NOMO-1 treated with dmso at 0.1 percent for 144 hours (cell line): ENCODE measurements at regions not wholly inside any gene's neighbourhood (a gene's known extent, or its start where the extent isn't known, plus 50 kb on each side); places are given as distances from the start of the nearest gene placed in this dataset.

ENCODE experiments used
- DNase-seq: peaks from one replicate; lab custom pipeline; 2025; ENCODE audit not compliant: unreplicated experiment; lab: John Stamatoyannopoulos, UW

DNA sequence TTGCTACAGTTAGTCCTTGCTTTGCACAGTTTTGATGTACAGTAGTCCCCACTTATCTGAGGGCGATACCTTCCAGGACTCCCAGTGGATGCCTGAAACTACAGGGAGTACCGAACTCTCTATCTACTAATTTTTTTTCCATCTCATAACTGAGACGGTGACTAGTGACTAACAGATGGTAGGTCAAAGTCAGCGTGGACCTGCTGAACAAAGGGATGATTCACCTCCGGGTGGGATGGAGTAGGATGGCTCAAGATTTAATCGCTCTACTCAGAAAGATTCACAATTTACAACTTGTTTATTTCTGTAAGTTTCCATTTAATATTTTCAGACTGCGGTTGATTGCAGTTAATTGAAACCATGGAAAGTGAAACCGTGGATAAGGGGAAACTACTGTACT, 655.8 kb downstream of the ZNF674 start:
- no peak for DNase-seq

DNA sequence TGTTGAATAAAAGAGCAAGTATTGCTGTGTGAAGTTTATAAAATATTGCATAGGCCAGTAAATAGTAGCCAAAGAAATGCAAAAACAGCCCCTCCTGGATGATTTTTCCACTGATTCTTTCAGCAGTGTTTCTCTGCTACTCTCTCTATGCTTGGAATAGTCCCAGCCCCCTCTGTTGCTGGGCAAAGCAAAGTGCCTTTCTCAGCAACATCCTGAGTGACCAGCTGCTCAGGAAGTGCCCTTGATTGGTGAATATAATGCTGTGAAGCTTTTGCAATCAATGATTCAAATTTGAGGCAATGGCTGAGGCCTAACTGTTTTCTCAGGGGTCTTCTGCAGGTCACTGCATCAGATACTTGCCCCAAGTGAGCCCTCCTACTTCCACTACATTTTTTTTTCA, 656.7 kb downstream of the ZNF674 start:
- no peak for DNase-seq

DNA sequence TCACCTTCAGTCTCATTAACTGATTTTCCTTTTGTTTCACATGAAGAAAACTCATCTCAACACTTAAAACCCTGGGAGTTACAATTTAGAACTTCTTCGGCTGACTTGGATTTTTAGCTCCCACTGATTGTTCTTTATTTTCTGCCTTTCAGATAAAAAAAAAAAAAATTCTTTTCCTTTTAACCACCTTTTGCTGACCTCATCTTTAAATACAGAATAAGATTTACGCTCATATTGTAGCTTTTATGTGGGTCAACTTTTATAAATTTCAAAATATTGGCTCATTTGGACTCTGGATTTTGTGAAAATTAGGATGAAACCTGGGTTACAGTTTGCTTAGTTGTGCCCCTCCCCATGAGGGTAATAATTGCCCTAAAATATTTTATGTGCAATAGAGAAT, 659.3 kb downstream of the ZNF674 start:
- no peak for DNase-seq

DNA sequence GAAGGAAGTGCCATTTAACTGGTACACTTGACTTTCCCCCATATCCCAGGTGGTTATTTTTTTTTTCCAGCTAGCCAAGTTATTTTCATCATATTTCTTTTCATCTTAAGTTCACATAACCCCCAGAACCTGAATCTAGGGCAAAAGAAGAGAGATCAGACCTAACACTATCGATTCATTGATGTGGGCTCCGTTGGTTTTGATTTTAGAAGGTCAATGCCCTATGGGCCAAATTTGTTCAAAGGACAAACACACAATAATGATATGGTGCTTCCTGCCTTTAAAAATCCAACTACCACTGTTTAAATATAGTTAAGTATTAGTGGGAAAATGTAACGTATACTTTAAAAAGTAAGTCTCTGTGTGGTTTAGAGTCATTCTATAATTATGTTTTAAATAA, 665.7 kb downstream of the ZNF674 start:
- no peak for DNase-seq

DNA sequence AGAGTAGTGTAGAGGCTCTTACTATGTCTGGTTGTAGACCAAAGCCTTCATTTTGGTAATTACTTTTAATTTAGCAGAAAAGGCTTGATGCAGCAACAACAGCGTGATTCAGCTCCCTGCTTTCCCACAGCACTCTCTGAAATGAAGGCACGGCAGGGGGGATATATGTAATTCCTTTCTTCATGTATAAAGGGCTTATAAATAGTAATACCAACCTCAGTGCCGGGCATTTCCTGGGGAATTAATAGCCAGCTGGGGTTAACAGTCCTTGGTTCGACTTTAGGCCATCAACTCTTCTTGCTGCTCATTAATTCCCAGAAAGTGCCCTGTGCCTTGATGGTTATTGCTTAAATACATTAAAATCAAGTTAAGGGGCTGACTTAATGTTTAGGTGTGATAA, 669.0 kb downstream of the ZNF674 start:
- DNase-seq: no peak

DNA sequence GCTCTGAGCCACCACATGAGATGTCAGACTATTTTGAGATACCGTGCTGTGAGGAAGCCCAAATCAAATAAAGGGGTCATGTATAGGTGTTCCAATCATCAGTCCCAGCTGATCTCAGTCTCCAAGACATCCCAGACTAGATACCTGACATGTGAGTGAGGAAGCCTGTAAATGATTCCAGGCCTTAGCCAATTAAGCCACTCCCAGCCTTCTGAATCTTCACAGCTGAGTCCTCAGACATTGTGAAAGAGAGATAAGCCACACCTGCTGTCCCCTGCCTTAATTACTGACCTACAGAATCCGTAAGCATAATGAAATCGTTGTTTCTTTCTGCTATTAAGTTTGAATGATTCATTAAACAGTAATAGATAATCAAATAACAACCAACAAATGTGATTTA, 671.4 kb downstream of the ZNF674 start:
- DNase-seq: no peak

DNA sequence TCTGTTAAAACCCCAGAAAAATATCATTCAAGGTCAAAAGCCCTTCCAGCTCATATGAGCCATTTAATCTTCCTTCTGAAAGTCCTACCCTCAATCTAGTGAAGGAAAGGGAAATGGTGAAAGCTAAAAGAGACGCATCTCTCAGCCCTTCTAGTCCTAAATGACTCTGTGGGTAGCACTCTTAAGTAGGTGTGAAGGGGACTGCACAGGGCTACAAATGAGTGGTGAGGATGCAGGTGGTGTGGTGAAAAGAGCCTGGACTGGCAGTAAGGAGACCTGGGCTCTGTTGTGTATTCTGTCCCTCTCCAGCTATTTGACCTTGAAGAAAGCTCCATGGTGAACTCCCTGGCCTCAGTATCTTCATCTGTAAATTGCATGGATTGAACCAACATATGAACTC, 671.8 kb upstream of the DIPK2B start:
- DNase-seq: no peak

DNA sequence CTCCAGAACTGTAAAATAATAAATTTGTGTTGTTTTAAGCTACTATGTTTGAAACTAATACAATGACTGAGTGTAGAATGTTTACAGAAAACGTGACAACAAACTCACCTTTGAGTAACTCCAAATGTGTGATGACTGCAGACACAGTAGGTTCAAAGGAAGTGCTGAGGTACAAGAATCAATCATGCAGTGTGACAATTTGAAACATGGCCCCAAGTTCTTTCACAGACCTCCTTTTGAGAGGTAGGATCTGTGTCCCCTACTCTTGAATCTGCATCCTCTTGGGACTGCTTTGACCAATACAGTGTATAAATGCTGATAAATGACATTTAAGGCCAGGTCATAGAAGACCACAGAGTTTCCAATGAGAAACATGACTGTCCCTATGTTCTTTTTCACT, 667.7 kb upstream of the DIPK2B start:
- no peak for DNase-seq

DNA sequence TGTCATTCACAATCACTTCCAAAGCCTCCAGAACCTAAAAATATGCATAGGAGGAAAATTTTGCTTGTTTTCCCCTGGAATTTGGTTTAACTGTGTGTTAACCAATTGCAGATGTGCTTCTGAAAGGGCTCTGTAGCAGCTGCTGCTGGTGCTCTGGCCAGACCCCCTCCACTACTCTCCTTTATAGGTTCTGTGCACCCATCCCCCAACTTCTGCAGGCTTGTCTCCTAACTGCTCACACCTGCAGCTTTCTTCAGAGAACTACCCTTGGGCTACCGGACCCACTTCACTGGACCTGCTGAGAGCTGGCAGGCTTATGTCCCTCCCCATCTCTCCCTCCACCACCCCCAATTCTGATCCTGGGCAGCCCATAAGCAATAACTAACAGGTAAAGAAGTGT, 662.1 kb upstream of the DIPK2B start:
- no peak for DNase-seq

DNA sequence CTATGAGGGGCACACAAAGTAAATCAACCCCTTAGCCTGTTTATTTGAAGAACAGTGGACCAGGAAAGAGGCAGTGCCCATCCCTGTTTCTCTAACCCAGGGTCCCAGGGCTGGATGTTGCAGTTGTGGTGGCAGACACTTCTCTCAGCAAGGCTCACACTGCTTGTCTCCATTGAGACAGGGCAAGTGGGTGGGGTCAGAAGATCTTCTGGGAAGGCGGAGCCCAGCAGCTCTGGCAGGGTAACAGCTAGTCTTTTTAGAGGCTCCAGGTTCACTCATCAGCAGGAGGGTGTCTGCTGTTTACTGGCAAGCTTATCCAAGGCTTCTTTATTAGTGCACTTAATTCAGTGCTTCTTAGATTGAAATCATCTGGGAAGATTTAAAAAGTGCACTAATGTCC, 659.8 kb upstream of the DIPK2B start:
- DNase-seq: no peak

DNA sequence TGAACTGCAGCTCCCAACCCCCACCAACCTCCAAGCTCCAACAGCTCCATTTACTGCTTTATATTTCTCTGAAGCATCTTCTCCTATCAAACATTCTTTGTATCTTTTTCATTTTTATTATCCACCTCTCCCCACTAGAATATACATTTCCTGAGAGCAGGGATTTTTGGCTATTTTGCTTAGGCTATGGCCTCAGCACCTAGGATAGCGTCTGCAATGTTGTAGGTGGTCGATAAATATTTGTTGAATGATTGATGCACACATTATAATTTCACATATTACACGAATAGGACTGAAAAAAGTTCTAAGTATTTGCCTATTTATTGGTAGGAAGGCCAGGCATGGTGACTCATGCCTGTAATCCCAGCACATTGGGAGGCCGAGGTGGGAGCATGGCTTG, 658.7 kb upstream of the DIPK2B start:
- DNase-seq: no peak

DNA sequence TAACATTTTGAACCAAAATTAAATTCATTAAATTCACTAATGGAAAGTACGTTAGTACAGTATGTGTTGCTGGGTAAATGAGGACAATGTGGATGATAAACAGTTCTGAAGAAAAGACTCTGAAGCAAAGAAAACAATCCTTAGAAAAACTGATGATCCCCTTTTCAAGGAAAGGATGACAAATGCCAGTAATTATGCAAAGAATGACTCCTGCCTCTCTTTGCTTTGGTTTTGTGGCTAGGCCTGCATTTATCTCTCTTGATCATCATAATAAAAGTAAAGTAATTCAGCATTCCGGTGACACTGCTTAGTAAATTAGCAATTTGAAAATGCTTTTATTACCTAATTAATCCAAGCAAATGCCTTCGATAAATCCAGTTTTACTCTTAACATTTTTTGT, 652.2 kb upstream of the DIPK2B start:
- DNase-seq: no peak

DNA sequence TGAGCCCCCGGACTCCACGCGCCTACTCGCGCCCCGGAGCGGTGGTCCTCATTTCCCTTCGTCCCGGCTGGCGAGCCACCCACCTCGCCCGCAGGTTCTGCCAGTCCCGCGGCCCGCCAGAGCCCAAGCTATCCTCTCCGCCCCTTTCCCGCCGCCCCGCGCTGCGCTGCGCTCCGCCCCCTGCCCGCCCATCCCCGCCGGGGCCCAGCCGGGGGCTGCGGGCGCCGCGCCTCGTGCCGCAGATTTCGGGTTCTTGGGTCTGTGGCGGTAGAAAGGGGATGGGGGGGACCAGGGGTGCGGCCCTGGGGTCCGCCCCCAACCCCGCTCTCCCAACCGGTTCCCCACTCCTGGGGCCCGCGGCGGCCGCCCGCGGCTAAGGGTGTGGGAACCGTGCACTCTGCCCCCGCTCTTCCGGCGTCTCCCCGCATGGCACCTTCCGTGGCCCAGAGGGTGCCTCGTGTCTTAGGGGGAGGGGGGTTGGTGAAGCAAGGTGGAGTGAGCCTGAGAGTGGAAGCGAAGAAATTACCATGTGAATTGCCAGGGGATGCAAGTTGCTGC, 650.8 kb upstream of the DIPK2B start:
- DNase-seq: no peak

DNA sequence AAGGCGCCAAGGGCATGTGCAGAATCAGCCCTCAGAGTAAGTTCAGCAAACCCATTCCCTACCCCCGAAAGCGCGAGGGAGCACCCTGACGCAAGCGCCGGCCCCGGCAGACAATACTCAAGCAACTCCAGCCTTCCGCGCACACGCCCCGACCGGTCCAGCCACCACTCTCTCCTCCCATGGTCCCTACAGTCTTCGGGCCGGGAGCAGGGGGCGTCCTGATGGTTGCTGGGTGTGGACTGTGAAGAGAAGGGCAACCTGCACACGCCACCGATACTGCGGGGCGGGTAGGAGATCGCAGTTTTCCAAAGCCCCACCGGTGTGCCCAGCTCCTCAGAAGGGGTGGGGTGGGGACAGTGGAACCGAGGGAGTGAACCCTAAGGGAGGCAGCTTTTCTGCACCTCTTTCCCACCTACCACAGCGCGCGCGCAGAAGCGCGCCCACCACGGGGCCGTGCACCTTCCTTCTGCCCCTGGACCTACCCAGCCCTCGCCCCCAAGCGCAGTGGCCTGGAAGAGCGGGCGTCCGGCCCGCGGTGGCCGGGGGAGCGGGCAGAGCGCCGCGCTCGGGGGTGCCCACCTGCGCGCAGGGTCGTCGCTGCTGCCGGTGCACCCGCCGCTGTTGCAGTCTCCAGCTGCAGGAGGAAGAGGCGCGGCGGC, 650.2 kb upstream of the DIPK2B start:
- DNase-seq: no peak

DNA sequence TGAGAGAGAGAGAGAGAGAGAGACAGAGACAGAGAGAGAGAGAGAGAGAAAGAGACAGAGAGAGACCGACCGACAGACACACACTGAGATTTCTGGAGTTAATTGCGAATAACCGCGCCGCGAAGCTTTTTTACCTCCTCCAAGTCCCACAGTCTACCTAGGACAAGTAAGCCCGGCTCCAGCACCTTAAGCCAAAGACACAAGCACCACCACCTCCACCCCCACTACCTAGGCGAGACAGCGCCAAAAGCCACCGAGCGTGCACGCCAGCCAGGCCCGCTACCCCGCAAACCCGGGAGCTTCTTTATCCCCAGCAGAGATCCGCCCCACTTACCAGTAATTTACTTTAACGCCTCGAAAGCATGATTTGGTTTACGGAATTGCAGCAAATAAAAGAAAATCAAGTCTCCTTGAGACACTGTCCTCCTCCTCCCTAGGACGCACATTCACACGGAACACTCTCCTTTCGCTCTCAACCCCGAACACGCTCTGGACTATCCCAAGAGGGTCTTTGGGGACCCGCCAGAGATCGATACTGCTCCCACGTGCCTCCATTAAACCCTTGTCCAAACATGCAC, 649.6 kb upstream of the DIPK2B start:
- DNase-seq: no peak

DNA sequence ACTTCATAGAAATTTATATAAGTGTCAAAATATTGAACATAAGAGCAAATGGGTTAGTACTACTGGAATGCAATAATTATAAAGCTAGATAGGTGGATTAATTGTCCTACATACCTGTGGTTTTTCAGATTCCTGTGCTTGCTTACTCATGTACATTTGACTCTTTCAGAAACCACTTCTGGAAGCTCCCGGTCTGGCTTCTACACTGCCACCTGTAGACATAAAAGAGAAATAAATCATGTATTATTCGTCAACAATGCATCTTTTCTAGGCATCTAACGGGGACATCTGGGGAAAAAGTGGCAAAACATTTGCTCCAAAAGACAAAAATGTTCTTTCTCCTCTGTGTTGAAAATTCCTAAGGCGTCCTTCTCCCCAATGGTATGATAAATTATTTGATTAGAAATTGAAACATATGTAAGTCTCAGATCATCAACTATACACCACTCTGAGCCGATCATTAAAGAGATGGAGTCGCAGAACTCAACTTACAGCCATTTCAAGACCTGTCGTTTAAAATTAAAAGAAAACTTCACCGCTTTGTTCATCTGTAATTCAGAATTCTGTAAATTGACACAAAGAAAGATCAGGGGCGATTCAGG, 648.7 kb upstream of the DIPK2B start:
- DNase-seq: no peak

DNA sequence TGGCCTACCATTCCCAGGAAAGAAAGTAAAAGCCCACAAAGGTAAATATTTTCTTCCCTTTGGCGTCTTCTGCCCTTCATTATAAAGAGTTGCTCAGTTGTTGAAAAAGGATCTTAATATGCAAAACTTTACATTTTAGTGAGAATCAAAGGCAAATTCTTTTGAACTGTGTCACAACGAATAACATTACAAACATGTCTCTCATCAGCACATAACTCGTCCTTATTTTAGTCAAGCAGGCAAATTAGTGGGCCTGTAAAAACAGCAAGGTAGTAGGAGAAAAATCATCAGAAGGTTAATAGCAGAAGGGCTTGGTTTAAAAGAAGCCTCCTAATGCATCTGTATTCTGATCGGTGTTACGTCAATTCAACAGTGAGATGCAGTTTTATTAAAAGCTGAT, 647.3 kb upstream of the DIPK2B start:
- DNase-seq: no peak

DNA sequence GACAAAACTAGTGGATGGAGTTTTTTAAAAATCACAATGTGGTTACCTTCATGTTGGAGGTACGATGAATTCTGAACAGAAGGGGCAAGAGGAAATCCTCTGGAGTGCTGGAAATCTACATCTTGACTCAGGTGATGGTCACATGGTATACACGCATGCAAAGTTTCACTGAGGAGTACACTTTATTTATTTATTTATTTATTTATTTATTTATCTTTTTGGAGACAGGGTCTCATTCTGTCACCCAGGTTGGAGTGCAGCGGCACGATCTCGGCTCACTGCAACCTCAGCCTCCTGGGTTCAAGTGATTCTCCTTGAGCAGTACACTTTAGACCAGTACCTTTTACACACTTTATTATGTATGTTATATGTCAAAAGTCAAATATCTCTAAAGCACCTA, 645.7 kb upstream of the DIPK2B start:
- DNase-seq: no peak

DNA sequence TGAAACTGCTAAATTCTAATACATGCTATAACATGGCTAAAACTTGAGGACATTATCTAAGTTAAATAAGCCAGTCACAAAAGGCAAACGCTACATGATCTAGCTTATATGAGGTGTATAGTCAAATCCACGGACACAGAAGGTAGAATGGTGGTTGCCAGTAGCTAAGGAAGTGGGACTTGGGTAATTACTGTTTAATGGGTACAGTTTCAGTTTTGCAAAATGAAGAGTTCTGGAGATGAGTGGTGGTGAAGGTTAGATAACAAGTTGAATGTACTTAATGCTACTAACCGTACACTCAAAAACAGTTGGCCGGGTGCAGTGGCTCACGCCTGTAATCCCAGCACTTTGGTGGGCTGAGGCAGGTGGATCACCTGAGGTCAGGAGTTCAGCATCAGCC, 644.5 kb upstream of the DIPK2B start:
- no peak for DNase-seq

DNA sequence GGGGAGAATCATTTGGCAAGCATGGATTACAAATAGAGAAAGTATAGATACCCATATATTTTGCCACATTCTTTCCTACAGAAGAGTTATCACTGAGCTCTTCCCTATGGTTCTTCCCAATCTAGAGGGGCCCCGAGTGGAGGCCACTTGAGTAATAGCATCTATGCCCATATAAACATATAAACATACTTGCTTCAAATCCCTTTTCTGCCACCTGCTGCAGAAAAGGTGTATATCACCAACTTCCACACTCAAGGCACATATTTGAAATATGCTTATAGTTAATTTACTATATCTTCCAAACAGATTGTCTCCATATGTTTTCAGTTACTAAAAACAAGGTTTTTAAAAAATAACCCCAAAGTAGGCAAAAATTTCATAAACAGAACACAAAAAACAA, 642.8 kb upstream of the DIPK2B start:
- DNase-seq: no peak

DNA sequence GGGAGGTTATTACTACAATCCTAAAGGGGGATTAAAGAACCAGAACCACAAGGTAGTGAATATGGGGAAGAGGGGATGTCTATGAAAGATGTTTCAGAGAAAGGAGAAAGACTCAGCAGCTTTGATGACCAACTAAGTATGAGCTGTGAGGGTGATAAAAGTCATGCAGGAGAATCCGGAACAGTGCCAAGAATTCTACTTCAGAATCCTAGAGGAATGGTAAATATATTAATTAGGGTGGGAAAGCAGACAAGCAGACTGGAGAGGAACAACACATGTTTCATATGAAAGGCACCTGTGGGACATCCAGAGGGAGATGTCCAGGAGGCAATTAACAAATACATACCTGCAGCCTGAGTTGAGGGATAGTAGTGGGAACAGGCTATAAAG, 642.2 kb upstream of the DIPK2B start:
- no peak for DNase-seq

DNA sequence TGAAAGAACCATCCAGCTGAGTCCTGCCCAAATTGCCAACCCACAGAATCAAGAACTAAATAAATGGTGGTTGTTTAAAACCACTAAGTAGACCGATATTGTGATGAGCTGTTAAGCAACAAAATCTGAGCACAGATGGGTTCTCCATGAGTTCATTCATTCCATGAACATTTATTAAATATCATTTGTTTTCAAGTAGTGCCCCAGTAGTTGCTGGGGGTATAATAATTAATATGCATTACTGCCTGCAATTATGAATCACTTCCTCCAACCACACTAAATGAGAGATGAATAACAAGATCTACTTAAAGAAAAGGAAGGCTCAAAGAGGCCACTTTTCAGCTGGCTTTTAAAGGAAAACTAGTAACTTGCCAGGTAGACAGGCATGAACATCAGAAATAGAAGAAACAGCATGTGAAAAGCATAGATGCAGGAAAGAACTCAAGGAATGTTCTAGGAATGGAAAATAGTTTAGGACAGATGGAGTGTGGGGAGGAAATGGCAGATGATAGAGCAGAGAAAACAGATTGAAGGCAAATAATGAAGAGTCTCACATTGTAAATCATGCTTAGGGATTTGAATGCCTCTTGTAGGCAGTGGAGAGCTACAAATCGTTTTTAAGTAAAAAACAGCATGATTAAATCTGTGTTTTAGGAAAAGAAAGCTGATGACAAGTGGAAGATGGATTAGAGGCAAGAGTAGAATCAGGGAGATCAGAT, 641.7 kb upstream of the DIPK2B start:
- no peak for DNase-seq
